Liver (tissue), 8 donors: ENCODE measurements at regions not wholly inside any gene's neighbourhood (a gene's known extent, or its start where the extent isn't known, plus 50 kb on each side); places are given as distances from the start of the nearest gene placed in this dataset.

Source experiments
- DNase-seq: peaks from one replicate; pipeline ENCODE4 v3.0.0-alpha.2; 2017; ENCODE audit warnings: low spot score
- H3K27ac ChIP-seq, 2 donors: one replicate each; pipeline ENCODE4 v1.7.0; 2013; ENCODE audit warnings: inconsistent platforms in 2 of 2, low read length in 2 of 2, control low read depth in 1 of 2, low read depth in 1 of 2, mild to moderate bottlenecking in 1 of 2
- H3K27me3 ChIP-seq, 4 donors: one replicate each; pipeline versions ENCODE4 v1.6.1 to v1.7.0; 2013; ENCODE audit warnings: low read length in 3 of 4, inconsistent platforms in 1 of 4, mild to moderate bottlenecking in 1 of 4, moderate library complexity in 1 of 4; ENCODE audit not compliant: control insufficient read depth in 4 of 4, insufficient read depth in 4 of 4
- H3K36me3 ChIP-seq, 4 donors: one replicate each; pipeline versions ENCODE4 v1.6.1 to v1.7.0; 2013; ENCODE audit warnings: low read length in 3 of 4, mild to moderate bottlenecking in 3 of 4, low read depth in 1 of 4, moderate library complexity in 1 of 4; ENCODE audit not compliant: control insufficient read depth in 4 of 4, insufficient read depth in 3 of 4
- H3K4me1 ChIP-seq, 4 donors: one replicate each; pipeline versions ENCODE4 v1.6.1 to v1.7.0; 2013; ENCODE audit warnings: low read length in 3 of 4, mild to moderate bottlenecking in 3 of 4, moderate library complexity in 1 of 4; ENCODE audit not compliant: control insufficient read depth in 4 of 4, insufficient read depth in 4 of 4
- H3K4me3 ChIP-seq, 3 donors: one replicate each; pipeline versions ENCODE4 v1.6.1 to v1.7.0; 2013; ENCODE audit warnings: low read length in 3 of 3, control low read depth in 1 of 3, low read depth in 1 of 3, mild to moderate bottlenecking in 1 of 3
- H3K9ac ChIP-seq, 2 donors: one replicate each; pipeline ENCODE4 v1.7.0; 2013; ENCODE audit warnings: low read length in 2 of 2, mild to moderate bottlenecking in 2 of 2, moderate library complexity in 2 of 2, control low read depth in 1 of 2, low read depth in 1 of 2
- H3K9me3 ChIP-seq, 4 donors: one replicate each; pipeline versions ENCODE4 v1.6.1 to v1.7.0; 2013; ENCODE audit warnings: low read length in 3 of 4; ENCODE audit not compliant: control insufficient read depth in 4 of 4
- FOXA1 ChIP-seq: IDR thresholded peaks from 2 replicates; pipeline ENCODE4 v1.6.1; 2016; ENCODE audit warnings: antibody characterized with exemption
- FOXA2 ChIP-seq: IDR thresholded peaks from 2 replicates; pipeline ENCODE4 v1.6.1; 2016; ENCODE audit warnings: antibody characterized with exemption
- GABPA ChIP-seq, 2 donors: IDR thresholded peaks in 1 of 2; conservative IDR thresholded peaks in 1 of 2; 2 replicates each; pipeline ENCODE4 v1.6.1; 2016; ENCODE audit warnings: antibody characterized with exemption in 2 of 2, mild to moderate bottlenecking in 1 of 2, moderate library complexity in 1 of 2
- HNF4A ChIP-seq, 2 donors: conservative IDR thresholded peaks; 2 replicates each; pipeline ENCODE4 v1.6.1; 2016; ENCODE audit warnings: antibody characterized with exemption in 2 of 2, mild to moderate bottlenecking in 2 of 2
- HNF4G ChIP-seq: IDR thresholded peaks from 2 replicates; pipeline ENCODE4 v1.6.1; 2016; ENCODE audit warnings: antibody characterized with exemption
- JUND ChIP-seq, 2 donors: IDR thresholded peaks; 2 replicates each; pipeline ENCODE4 v1.6.1; 2016; ENCODE audit warnings: antibody characterized with exemption in 2 of 2
- NR2F2 ChIP-seq: IDR thresholded peaks from 2 replicates; pipeline ENCODE4 v1.6.1; 2016; ENCODE audit warnings: antibody characterized with exemption
- RAD21 ChIP-seq, 2 donors: IDR thresholded peaks; 2 replicates each; pipeline ENCODE4 v1.6.1; 2016; ENCODE audit warnings: antibody characterized with exemption in 2 of 2, mild to moderate bottlenecking in 2 of 2
- RXRA ChIP-seq, 2 donors: IDR thresholded peaks; 2 replicates each; pipeline ENCODE4 v1.6.1; 2017 to 2018; ENCODE audit warnings: antibody characterized with exemption in 2 of 2, mild to moderate bottlenecking in 1 of 2
- TAF1 ChIP-seq: conservative IDR thresholded peaks from 2 replicates; pipeline ENCODE4 v1.6.1; 2016; ENCODE audit warnings: antibody characterized with exemption, mild to moderate bottlenecking
- YY1 ChIP-seq: IDR thresholded peaks from 2 replicates; pipeline ENCODE4 v1.6.1; 2016; ENCODE audit warnings: antibody characterized with exemption, mild to moderate bottlenecking
- WGBS: extraction: QIAGEN DNeasy Blood & Tissue Kit; methylation state at CpG from one replicate; pipeline ENCODE4 v1.1.7; 2013; 5-methylcytosine and 5-hydroxymethylcytosine counted together
- TF ChIP-seq, protein P1 (sequence below): IDR thresholded peaks from 2 replicates; pipeline ENCODE4 v1.6.1; 2016; ENCODE audit warnings: antibody characterized with exemption
- TF ChIP-seq, protein P2 (sequence below): IDR thresholded peaks from 2 replicates; pipeline ENCODE4 v1.6.1; 2016; ENCODE audit warnings: antibody characterized with exemption
- TF ChIP-seq, protein P3 (sequence below): fragments of 150-350 bp; IDR thresholded peaks from 2 replicates; pipeline ENCODE4 v1.5.1; 2017; ENCODE audit warnings: improper control_type of control experiment, low read depth, low read length; ENCODE audit not compliant: missing input control
- TF ChIP-seq, protein P4 (sequence below): IDR thresholded peaks from 2 replicates; pipeline ENCODE4 v1.6.1; 2016; ENCODE audit warnings: antibody characterized with exemption
- TF ChIP-seq, protein P5 (sequence below): IDR thresholded peaks from 2 replicates; pipeline ENCODE4 v1.6.1; 2016; ENCODE audit warnings: antibody characterized with exemption, mild to moderate bottlenecking
- donor health status: healthy.
- donor health status: healthy.
- donor health status: healthy.
- donor health status: healthy.
- donor health status: healthy.

DNA sequence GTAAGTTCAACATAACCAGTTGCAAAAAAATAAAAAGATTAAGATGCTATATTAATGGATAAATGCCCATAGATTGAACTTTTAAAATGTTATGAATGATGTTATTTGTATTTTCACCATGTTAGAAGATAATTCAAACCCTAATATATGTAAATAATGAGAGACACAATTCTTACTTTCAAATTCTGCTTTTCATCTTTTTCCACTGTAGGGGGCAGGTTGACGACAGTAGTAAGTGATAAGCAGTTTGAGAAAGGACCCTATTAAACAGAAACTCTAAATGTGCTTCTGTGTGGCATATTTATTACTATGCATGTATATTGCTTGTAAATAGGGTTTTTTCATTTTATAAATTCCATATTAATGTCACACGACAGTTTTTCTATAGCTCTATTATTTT lies 591.1 kb downstream of the SEMA5A start:
- TF ChIP-seq TAF1 (no peak), YY1 (no peak), HNF4G (no peak), JUND (IDR thresholded peaks at IDR 0.05) (no peak), RAD21 (IDR thresholded peaks at IDR 0.05) (no peak), HNF4A (conservative IDR thresholded peaks at IDR 0.05) (no peak), FOXA1 (no peak), RXRA (IDR thresholded peaks at IDR 0.05) (no peak), FOXA2 (no peak)
- TF ChIP-seq, protein P1, sequence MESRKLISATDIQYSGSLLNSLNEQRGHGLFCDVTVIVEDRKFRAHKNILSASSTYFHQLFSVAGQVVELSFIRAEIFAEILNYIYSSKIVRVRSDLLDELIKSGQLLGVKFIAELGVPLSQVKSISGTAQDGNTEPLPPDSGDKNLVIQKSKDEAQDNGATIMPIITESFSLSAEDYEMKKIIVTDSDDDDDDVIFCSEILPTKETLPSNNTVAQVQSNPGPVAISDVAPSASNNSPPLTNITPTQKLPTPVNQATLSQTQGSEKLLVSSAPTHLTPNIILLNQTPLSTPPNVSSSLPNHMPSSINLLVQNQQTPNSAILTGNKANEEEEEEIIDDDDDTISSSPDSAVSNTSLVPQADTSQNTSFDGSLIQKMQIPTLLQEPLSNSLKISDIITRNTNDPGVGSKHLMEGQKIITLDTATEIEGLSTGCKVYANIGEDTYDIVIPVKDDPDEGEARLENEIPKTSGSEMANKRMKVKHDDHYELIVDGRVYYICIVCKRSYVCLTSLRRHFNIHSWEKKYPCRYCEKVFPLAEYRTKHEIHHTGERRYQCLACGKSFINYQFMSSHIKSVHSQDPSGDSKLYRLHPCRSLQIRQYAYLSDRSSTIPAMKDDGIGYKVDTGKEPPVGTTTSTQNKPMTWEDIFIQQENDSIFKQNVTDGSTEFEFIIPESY = no peak
- TF ChIP-seq, protein P2, sequence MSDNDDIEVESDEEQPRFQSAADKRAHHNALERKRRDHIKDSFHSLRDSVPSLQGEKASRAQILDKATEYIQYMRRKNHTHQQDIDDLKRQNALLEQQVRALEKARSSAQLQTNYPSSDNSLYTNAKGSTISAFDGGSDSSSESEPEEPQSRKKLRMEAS = no peak
- TF ChIP-seq, protein P3, sequence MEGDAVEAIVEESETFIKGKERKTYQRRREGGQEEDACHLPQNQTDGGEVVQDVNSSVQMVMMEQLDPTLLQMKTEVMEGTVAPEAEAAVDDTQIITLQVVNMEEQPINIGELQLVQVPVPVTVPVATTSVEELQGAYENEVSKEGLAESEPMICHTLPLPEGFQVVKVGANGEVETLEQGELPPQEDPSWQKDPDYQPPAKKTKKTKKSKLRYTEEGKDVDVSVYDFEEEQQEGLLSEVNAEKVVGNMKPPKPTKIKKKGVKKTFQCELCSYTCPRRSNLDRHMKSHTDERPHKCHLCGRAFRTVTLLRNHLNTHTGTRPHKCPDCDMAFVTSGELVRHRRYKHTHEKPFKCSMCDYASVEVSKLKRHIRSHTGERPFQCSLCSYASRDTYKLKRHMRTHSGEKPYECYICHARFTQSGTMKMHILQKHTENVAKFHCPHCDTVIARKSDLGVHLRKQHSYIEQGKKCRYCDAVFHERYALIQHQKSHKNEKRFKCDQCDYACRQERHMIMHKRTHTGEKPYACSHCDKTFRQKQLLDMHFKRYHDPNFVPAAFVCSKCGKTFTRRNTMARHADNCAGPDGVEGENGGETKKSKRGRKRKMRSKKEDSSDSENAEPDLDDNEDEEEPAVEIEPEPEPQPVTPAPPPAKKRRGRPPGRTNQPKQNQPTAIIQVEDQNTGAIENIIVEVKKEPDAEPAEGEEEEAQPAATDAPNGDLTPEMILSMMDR = no peak
- TF ChIP-seq, protein P4, sequence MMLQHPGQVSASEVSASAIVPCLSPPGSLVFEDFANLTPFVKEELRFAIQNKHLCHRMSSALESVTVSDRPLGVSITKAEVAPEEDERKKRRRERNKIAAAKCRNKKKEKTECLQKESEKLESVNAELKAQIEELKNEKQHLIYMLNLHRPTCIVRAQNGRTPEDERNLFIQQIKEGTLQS = no peak
- Histone ChIP-seq H3K4me3 (no peak overlapping the region), H3K9me3 (no peaks in the 10 kb centered on the region), H3K27me3 (no peaks in the 10 kb centered on the region), H3K4me1 (no peaks in the 10 kb centered on the region), H3K9ac (no peak overlapping the region), H3K36me3 (no peaks in the 10 kb centered on the region), H3K27ac (no peak overlapping the region)
- no peak for DNase-seq
- 52% methylated on average over 2 of the region's 2 CpGs for WGBS

DNA sequence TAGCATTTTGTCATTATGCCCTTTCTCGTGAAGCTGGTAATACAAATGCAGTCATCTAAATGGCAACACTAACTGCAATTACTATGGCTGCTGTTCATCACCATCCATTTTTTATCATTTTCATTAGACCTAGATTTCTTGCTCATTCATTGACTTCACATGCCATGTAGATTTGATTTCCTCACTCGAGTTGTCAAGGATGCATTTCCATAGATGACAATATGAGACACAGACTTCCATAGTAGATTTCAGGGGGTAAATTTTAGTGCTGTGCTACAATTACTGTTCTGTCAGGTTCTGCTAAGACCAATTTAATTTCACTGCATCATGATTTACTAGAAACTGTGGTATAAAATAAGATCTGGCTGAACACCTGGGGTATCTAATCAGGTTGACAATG lies 589.2 kb downstream of the SEMA5A start:
- Histone ChIP-seq H3K36me3 (no peaks in the 10 kb centered on the region), H3K27ac (no peak overlapping the region), H3K9me3 (no peaks in the 10 kb centered on the region), H3K27me3 (no peaks in the 10 kb centered on the region), H3K4me1 (no peaks in the 10 kb centered on the region), H3K9ac (no peak overlapping the region), H3K4me3 (no peak overlapping the region)
- TF ChIP-seq HNF4A (conservative IDR thresholded peaks at IDR 0.05) (no peak), RAD21 (IDR thresholded peaks at IDR 0.05) (no peak)
- 71% methylated on average over 2 of the region's 2 CpGs for WGBS
- no peak for DNase-seq

DNA sequence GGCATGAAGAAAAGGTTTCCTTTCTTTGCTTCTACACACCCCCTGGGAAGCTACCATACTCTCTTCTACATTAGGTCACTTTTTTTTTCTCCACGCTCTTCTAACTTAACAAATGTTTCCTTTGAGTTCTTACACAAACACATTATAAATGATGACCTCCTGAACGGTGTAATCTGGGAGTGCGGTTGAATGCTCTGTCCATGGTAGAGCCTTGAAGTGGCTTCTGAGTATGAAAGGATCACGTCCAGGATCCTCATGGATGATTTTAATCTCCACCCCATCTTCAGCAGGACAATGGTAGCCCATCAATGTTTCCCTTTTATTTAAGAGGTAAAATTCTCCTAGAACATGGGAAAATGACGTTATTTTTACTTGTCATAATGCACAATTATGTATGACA lies 587.3 kb downstream of the SEMA5A start:
- no peak for DNase-seq
- 51% methylated on average over 5 of the region's 5 CpGs for WGBS
- Histone ChIP-seq H3K36me3 (no peaks in the 10 kb centered on the region), H3K27ac (no peak overlapping the region), H3K9me3 (no peaks in the 10 kb centered on the region), H3K27me3 (no peaks in the 10 kb centered on the region), H3K9ac (no peak overlapping the region), H3K4me3 (no peak overlapping the region), H3K4me1 (no peaks in the 10 kb centered on the region)
- TF ChIP-seq FOXA2 = no peak
- no peak for TF ChIP-seq NR2F2
- no peak for TF ChIP-seq FOXA1
- no peak for TF ChIP-seq HNF4A (conservative IDR thresholded peaks at IDR 0.05)
- no peak for TF ChIP-seq TAF1
- TF ChIP-seq, protein P5, sequence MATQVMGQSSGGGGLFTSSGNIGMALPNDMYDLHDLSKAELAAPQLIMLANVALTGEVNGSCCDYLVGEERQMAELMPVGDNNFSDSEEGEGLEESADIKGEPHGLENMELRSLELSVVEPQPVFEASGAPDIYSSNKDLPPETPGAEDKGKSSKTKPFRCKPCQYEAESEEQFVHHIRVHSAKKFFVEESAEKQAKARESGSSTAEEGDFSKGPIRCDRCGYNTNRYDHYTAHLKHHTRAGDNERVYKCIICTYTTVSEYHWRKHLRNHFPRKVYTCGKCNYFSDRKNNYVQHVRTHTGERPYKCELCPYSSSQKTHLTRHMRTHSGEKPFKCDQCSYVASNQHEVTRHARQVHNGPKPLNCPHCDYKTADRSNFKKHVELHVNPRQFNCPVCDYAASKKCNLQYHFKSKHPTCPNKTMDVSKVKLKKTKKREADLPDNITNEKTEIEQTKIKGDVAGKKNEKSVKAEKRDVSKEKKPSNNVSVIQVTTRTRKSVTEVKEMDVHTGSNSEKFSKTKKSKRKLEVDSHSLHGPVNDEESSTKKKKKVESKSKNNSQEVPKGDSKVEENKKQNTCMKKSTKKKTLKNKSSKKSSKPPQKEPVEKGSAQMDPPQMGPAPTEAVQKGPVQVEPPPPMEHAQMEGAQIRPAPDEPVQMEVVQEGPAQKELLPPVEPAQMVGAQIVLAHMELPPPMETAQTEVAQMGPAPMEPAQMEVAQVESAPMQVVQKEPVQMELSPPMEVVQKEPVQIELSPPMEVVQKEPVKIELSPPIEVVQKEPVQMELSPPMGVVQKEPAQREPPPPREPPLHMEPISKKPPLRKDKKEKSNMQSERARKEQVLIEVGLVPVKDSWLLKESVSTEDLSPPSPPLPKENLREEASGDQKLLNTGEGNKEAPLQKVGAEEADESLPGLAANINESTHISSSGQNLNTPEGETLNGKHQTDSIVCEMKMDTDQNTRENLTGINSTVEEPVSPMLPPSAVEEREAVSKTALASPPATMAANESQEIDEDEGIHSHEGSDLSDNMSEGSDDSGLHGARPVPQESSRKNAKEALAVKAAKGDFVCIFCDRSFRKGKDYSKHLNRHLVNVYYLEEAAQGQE = no peak
- no peak for TF ChIP-seq GABPA (IDR thresholded peaks at IDR 0.05 in 1 of 2, conservative IDR thresholded peaks at IDR 0.05 in 1 of 2)
